GM19240 (cell line): ENCODE measurements at regions not wholly inside any gene's neighbourhood (a gene's known extent, or its start where the extent isn't known, plus 50 kb on each side); places are given as distances from the start of the nearest gene placed in this dataset.
"Not testable (repeated sequence)": the region's sequence is repeated elsewhere in the genome, so short reads cannot be mapped to it uniquely, and the experiment has no call there.

ENCODE experiments used
- DNase-seq: peaks from one replicate; pipeline ENCODE4 v3.0.0; 2011; ENCODE audit warnings: low spot score; ENCODE audit not compliant: insufficient read length

GRCh38 chr3:27559835-27560234, 75.7 kb upstream of the SLC4A7 start:
- no peak for DNase-seq

- DNase-seq = no peak
Observed at GRCh38 chr3:27559381-27559780, 75.2 kb upstream of the SLC4A7 start.

GRCh38 chr3:27557411-27557810, 73.2 kb upstream of the SLC4A7 start:
- DNase-seq = no peak

GRCh38 chr3:27556887-27557286, 72.7 kb upstream of the SLC4A7 start:
- DNase-seq = no peak

GRCh38 chr3:27554706-27555105, 70.5 kb upstream of the SLC4A7 start:
- DNase-seq = no peak

GRCh38 chr3:27553886-27554540, 69.8 kb upstream of the SLC4A7 start:
- DNase-seq = no peak

GRCh38 chr3:27552708-27553107, 68.5 kb upstream of the SLC4A7 start:
- not testable (repeated sequence) for DNase-seq

- not testable (repeated sequence) for DNase-seq
Observed at GRCh38 chr3:27551413-27551812, 67.2 kb upstream of the SLC4A7 start.

GRCh38 chr3:27545061-27545460, 60.9 kb upstream of the SLC4A7 start:
- no peak for DNase-seq

- no peak for DNase-seq
Observed at GRCh38 chr3:27544372-27544865, 60.2 kb upstream of the SLC4A7 start.

- DNase-seq = no peak
Observed at GRCh38 chr3:27542476-27542875, 58.3 kb upstream of the SLC4A7 start.

- no peak for DNase-seq
Observed at GRCh38 chr3:27540231-27540630, 56.0 kb upstream of the SLC4A7 start.

GRCh38 chr3:27536491-27536890, 52.3 kb upstream of the SLC4A7 start:
- no peak for DNase-seq

GRCh38 chr3:27535809-27536392, 51.7 kb upstream of the SLC4A7 start:
- DNase-seq = no peak

- DNase-seq = no peak
Observed at GRCh38 chr3:27533718-27534573, 49.8 kb upstream of the SLC4A7 start.
